ENCODE measurements at regions not wholly inside any gene's neighbourhood (a gene's known extent, or its start where the extent isn't known, plus 50 kb on each side); places are given as distances from the start of the nearest gene placed in this dataset.

- no peak overlapping the region for H3K4me3 ChIP-seq (ENCODE audit: low read length)
- H3K79me2 ChIP-seq (ENCODE audit: low read length): no peaks in the 10 kb centered on the region
- no peaks in the 10 kb centered on the region for H3K9me2 ChIP-seq (replicated peaks; ENCODE audit: low read length)
- no peaks in the 10 kb centered on the region for H3K4me1 ChIP-seq (ENCODE audit: insufficient read depth, low read length)
- no TSS peak for BruUV-seq (replicated peaks)
- no peak overlapping the region for H3K27ac ChIP-seq (ENCODE audit: low read length)
- H2AFZ ChIP-seq (ENCODE audit: low read length): no peak overlapping the region
- no peaks in the 10 kb centered on the region for H3K27me3 ChIP-seq (ENCODE audit: low read length)
- no peak for DNase-seq
- no peaks in the 10 kb centered on the region for H4K20me1 ChIP-seq (ENCODE audit: low read length)
- no peaks in the 10 kb centered on the region for H3K36me3 ChIP-seq (ENCODE audit: low read depth, low read length)
- ChIA-PET POLR2A (ENCODE audit: unreplicated experiment) (no interaction called here), CTCF (no interaction called here)
- H3F3A ChIP-seq (ENCODE audit: low read length, unreplicated experiment): no peaks in the 10 kb centered on the region
- intact Hi-C loops (cut with micrococcal nuclease): no loop called here
- no peak for ATAC-seq
- no peaks in the 10 kb centered on the region for H3K9me3 ChIP-seq (ENCODE audit: low read length)
- H3K9ac ChIP-seq (ENCODE audit: low read length): no peak overlapping the region
- H3K4me2 ChIP-seq (ENCODE audit: low read length): no peak overlapping the region
- TF ChIP-seq EZH2phosphoT487 (IDR thresholded peaks at IDR 0.05; ENCODE audit: borderline replicate concordance, low read length) (no peak), CTCF (conservative IDR thresholded peaks at IDR 0.05; ENCODE audit: low read depth, low read length) (no peak), EZH2 (IDR thresholded peaks at IDR 0.05; ENCODE audit: low read length, unreplicated experiment) (no peak)
These were observed 63.7 kb upstream of the TPM4 start for GRCh38 chr19:16012552-16012951.

DNA sequence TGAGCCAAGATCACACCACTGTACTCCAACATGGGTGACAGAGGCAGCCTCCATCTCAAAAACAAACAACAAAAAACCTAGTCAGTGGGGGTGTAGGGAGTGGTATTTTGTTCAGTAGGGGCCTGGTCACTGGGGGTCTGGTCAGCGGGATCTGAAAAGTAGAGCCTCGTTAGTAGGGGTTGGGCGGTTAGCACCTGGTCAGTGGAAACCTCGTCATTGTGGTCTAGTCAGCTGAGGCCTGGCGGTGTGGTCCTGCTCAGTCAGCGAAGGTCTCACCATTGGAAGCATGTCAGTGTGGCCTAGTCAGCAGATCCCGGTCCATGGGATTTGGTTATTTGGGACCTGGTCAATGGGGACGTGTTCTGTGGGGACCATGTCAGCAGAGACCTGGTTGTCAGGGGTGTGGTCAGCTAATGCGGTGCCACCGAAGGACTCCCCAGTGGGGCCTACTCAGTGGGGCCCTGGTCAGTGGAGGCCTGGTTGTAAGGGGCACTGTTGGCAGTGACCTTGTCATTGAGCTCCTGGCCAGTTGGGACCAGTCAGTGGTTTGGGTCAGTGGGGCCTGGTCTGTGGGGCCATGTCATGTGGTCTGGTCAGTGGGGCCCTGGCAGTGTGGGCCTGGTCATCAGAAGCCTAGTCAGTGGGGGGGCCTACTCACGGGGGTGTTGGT is 63.0 kb upstream of the TPM4 start:
- Histone ChIP-seq H3F3A (ENCODE audit: low read length, unreplicated experiment) (no peaks in the 10 kb centered on the region), H3K9me3 (ENCODE audit: low read length) (no peaks in the 10 kb centered on the region), H3K79me2 (ENCODE audit: low read length) (no peaks in the 10 kb centered on the region), H3K27me3 (ENCODE audit: low read length) (no peaks in the 10 kb centered on the region), H3K36me3 (ENCODE audit: low read depth, low read length) (no peaks in the 10 kb centered on the region), H2AFZ (ENCODE audit: low read length) (no peak overlapping the region), H3K9ac (ENCODE audit: low read length) (no peak overlapping the region), H3K27ac (ENCODE audit: low read length) (no peak overlapping the region), H3K4me2 (ENCODE audit: low read length) (no peak overlapping the region), H4K20me1 (ENCODE audit: low read length) (no peaks in the 10 kb centered on the region), H3K4me1 (ENCODE audit: insufficient read depth, low read length) (no peaks in the 10 kb centered on the region), H3K4me3 (ENCODE audit: low read length) (no peak overlapping the region), H3K9me2 (replicated peaks; ENCODE audit: low read length) (no peaks in the 10 kb centered on the region)
- no TSS peak for BruUV-seq (replicated peaks)
- ATAC-seq (no peak), DNase-seq (no peak)
- TF ChIP-seq EZH2phosphoT487 (IDR thresholded peaks at IDR 0.05; ENCODE audit: borderline replicate concordance, low read length) (no peak), CTCF (conservative IDR thresholded peaks at IDR 0.05; ENCODE audit: low read depth, low read length) (no peak), EZH2 (IDR thresholded peaks at IDR 0.05; ENCODE audit: low read length, unreplicated experiment) (no peak)
- intact Hi-C loops (cut with micrococcal nuclease): no loop called here
- POLR2A ChIA-PET (ENCODE audit: unreplicated experiment): no interaction called here
- CTCF ChIA-PET: no interaction called here
